Thyroid gland (tissue), 4 donors: ENCODE measurements at regions not wholly inside any gene's neighbourhood (a gene's known extent, or its start where the extent isn't known, plus 50 kb on each side); places are given as distances from the start of the nearest gene placed in this dataset.

Source experiments
- POLR2A ChIP-seq, 2 donors: fragments of 450-650 bp; IDR thresholded peaks; one replicate each; pipeline ENCODE4 v1.6.1; 2017; ENCODE audit warnings: antibody characterized with exemption in 2 of 2, mild to moderate bottlenecking in 2 of 2, moderate library complexity in 1 of 2
- TF ChIP-seq, protein P1 (sequence below), 6 experiments: fragments of 200-600 bp in 3 of 6; fragments of 450-650 bp in 3 of 6; sonication (generic) in 3 of 6; IDR thresholded peaks; one replicate each; pipeline ENCODE4 v1.5.1; 2016 to 2019; ENCODE audit warnings: antibody characterized with exemption in 6 of 6, mild to moderate bottlenecking in 2 of 6, inconsistent platforms in 1 of 6, moderate library complexity in 1 of 6

DNA sequence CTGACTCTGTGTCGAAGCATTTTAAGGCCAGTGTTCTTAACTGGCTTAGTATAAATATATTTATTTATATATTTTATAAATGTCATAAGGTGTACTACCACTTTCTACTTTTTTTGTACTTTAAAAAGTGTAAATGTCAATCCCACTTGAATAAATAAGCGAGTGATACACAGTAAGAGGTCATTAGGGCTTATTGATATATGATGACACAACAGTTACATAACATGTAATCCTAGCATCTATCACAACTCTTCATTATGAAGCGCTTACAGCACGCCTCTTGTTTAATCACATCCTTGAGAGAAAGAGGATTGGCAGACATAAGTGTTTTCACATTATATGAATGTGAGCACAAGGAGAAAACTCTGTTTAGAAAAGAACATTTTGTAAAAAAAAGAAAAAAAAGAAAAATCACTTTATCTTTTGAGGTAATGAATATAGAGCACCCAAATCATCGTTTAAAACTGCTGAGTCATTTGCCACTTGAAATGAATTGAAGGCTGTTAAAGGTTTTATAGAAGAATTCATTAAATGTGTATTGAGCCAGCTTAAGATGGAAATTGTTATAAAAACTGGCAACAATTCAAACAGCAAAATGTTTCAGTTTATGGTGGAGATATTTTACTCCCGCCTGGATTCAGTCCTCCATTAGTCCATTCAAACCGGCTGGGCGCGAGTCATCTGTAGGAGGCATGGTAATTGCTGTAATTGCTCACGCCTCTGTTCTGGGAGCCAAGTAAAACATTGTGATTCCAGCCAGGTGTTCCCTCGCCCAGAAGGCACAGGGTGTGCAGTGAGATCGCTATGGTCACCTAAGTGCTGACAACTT, 627.3 kb upstream of the KIRREL3 start:
- TF ChIP-seq, protein P1, sequence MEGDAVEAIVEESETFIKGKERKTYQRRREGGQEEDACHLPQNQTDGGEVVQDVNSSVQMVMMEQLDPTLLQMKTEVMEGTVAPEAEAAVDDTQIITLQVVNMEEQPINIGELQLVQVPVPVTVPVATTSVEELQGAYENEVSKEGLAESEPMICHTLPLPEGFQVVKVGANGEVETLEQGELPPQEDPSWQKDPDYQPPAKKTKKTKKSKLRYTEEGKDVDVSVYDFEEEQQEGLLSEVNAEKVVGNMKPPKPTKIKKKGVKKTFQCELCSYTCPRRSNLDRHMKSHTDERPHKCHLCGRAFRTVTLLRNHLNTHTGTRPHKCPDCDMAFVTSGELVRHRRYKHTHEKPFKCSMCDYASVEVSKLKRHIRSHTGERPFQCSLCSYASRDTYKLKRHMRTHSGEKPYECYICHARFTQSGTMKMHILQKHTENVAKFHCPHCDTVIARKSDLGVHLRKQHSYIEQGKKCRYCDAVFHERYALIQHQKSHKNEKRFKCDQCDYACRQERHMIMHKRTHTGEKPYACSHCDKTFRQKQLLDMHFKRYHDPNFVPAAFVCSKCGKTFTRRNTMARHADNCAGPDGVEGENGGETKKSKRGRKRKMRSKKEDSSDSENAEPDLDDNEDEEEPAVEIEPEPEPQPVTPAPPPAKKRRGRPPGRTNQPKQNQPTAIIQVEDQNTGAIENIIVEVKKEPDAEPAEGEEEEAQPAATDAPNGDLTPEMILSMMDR (IDR thresholded peaks at IDR 0.05) = no peak
- no peak for TF ChIP-seq POLR2A (IDR thresholded peaks at IDR 0.05)
